ENCODE measurements at regions not wholly inside any gene's neighbourhood (a gene's known extent, or its start where the extent isn't known, plus 50 kb on each side); places are given as distances from the start of the nearest gene placed in this dataset.

GRCh38 chr12:24072302-24072701, 122.8 kb upstream of the SOX5 start:
- no peaks in the 10 kb centered on the region for H3K36me3 ChIP-seq (ENCODE audit: control insufficient read depth, insufficient read depth, low read length)
- FAIRE-seq (no peak), DNase-seq (ENCODE audit: extremely low read depth in 1 of 4, low spot score in 3 of 4) (no peak), ATAC-seq (no peak)
- ChIA-PET POLR2A (no interaction called here), CTCF (ENCODE audit: low intra/inter-chr PET ratio) (no interaction called here)
- H3K9me3 ChIP-seq (replicated peaks; ENCODE audit: control insufficient read depth, insufficient read depth, low read depth, low read length), result no peaks in the 10 kb centered on the region
- intact Hi-C loops (cut with micrococcal nuclease) (no loop called here), in situ Hi-C loops (cut with MboI) (no loop called here)
- H3K27ac ChIP-seq (ENCODE audit: extremely low read depth, low read depth, low read length), result no peak overlapping the region
- H3K9me1 ChIP-seq (ENCODE audit: control insufficient read depth, insufficient read depth, low read length), result no peaks in the 10 kb centered on the region
- WGBS (ENCODE audit: insufficient coverage, low coverage, missing lambda C conversion rate), result 14% methylated on average over 1 of the region's 1 CpG
- BruUV-seq (replicated peaks), result no TSS peak
- no peak overlapping the region for H2AFZ ChIP-seq (ENCODE audit: low read depth, low read length)
- no peak overlapping the region for H3K4me2 ChIP-seq (ENCODE audit: insufficient read depth, low read length)
- no peak overlapping the region for H3K4me3 ChIP-seq
- H3K4me1 ChIP-seq (replicated peaks in 1 of 2; ENCODE audit: control insufficient read depth in 2 of 2, insufficient read depth in 2 of 2, low read length in 2 of 2), result no peaks in the 10 kb centered on the region; a peak in 2 of 5 replicates
- no peaks in the 10 kb centered on the region for H3K79me2 ChIP-seq (ENCODE audit: control insufficient read depth, insufficient read depth, low read length)
- H3K9ac ChIP-seq (ENCODE audit: insufficient read depth in 1 of 2, low read depth in 2 of 2, low read length in 2 of 2), result no peak overlapping the region
- H3K27me3 ChIP-seq (ENCODE audit: control insufficient read depth in 2 of 2, insufficient read depth in 2 of 2, low read length in 2 of 2), result no peaks in the 10 kb centered on the region
- H4K20me1 ChIP-seq (replicated peaks; ENCODE audit: control insufficient read depth, insufficient read depth, low read length), result no peaks in the 10 kb centered on the region
- TF ChIP-seq E2F3 (CRISPR knock-in tag; IDR thresholded peaks at IDR 0.05), result no peak
- TF ChIP-seq, protein P1, sequence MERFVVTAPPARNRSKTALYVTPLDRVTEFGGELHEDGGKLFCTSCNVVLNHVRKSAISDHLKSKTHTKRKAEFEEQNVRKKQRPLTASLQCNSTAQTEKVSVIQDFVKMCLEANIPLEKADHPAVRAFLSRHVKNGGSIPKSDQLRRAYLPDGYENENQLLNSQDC (CRISPR knock-in tag; IDR thresholded peaks at IDR 0.05), result no peak
- TF ChIP-seq MAFG (tag; conservative IDR thresholded peaks at IDR 0.05), result no peak
- no peak for TF ChIP-seq ZNF589 (CRISPR knock-in tag; IDR thresholded peaks at IDR 0.05; ENCODE audit: low read depth)
- no peak for TF ChIP-seq PHF20 (IDR thresholded peaks at IDR 0.05; ENCODE audit: partially characterized antibody)
- no peak for TF ChIP-seq EZH2 (IDR thresholded peaks at IDR 0.05; ENCODE audit: borderline replicate concordance, low read depth, low read length)
- TF ChIP-seq PHF21A (IDR thresholded peaks at IDR 0.05; ENCODE audit: borderline replicate concordance, low read depth), result no peak
- TF ChIP-seq, protein P2, sequence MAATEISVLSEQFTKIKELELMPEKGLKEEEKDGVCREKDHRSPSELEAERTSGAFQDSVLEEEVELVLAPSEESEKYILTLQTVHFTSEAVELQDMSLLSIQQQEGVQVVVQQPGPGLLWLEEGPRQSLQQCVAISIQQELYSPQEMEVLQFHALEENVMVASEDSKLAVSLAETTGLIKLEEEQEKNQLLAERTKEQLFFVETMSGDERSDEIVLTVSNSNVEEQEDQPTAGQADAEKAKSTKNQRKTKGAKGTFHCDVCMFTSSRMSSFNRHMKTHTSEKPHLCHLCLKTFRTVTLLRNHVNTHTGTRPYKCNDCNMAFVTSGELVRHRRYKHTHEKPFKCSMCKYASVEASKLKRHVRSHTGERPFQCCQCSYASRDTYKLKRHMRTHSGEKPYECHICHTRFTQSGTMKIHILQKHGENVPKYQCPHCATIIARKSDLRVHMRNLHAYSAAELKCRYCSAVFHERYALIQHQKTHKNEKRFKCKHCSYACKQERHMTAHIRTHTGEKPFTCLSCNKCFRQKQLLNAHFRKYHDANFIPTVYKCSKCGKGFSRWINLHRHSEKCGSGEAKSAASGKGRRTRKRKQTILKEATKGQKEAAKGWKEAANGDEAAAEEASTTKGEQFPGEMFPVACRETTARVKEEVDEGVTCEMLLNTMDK (IDR thresholded peaks at IDR 0.05; ENCODE audit: borderline replicate concordance, insufficient read depth, low read depth, low read length, poor library complexity, severe bottlenecking), result no peak
- TF ChIP-seq RERE (CRISPR knock-in tag; IDR thresholded peaks at IDR 0.05; ENCODE audit: borderline replicate concordance), result no peak
- TF ChIP-seq KDM5B (IDR thresholded peaks at IDR 0.05; ENCODE audit: insufficient replicate concordance, low read depth, low read length), result no peak
- TF ChIP-seq GTF2E2 (tag; IDR thresholded peaks at IDR 0.05), result no peak
- no peak for TF ChIP-seq KDM2B (CRISPR knock-in tag; IDR thresholded peaks at IDR 0.05)
- TF ChIP-seq, protein P3, sequence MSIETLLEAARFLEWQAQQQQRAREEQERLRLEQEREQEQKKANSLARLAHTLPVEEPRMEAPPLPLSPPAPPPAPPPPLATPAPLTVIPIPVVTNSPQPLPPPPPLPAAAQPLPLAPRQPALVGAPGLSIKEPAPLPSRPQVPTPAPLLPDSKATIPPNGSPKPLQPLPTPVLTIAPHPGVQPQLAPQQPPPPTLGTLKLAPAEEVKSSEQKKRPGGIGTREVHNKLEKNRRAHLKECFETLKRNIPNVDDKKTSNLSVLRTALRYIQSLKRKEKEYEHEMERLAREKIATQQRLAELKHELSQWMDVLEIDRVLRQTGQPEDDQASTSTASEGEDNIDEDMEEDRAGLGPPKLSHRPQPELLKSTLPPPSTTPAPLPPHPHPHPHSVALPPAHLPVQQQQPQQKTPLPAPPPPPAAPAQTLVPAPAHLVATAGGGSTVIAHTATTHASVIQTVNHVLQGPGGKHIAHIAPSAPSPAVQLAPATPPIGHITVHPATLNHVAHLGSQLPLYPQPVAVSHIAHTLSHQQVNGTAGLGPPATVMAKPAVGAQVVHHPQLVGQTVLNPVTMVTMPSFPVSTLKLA (conservative IDR thresholded peaks at IDR 0.05), result no peak
